ENCODE measurements at regions not wholly inside any gene's neighbourhood (a gene's known extent, or its start where the extent isn't known, plus 50 kb on each side); places are given as distances from the start of the nearest gene placed in this dataset.
A peak's percentile ranks its signal among the peaks of the same experiment; 100 is the strongest.

GRCh38 chr16:65658787-65659220 is 536.9 kb upstream of the CDH11 start:
- no peaks in the 10 kb centered on the region for H3K4me1 ChIP-seq
- intact Hi-C loops (cut with DNase I; ENCODE audit: low total_unique reads), result no loop called here
- H3K27ac ChIP-seq, result no peak overlapping the region
- no peaks in the 10 kb centered on the region for H3K36me3 ChIP-seq
- no peaks in the 10 kb centered on the region for H3K9me3 ChIP-seq
- no peak overlapping the region for H3K4me3 ChIP-seq
- no peak for DNase-seq
- TF ChIP-seq POLR2A (IDR thresholded peaks at IDR 0.05), result no peak
- TF ChIP-seq CTCF (IDR thresholded peaks at IDR 0.05), result no peak
- no peaks in the 10 kb centered on the region for H3K27me3 ChIP-seq

DNA sequence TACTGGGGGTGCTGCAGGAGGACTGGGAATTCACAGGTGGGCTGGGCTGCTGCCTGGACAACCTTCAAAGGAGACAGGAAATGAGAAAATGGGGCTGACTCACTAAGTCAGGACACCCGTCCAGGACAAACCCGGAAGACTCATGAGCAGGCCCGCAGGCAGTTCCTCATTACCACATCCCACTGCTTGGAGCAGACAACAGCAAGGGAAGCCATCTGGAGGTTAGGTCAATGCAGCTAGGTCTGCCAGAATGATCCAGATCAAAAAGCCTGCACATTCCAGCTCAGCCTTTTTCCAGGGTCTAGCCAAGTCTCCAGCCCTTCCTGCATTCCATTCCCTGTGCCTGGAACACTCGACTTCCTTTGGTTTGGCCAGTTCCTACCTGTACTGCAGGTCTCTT is 536.5 kb upstream of the CDH11 start:
- TF ChIP-seq CTCF (IDR thresholded peaks at IDR 0.05) (no peak), POLR2A (IDR thresholded peaks at IDR 0.05) (no peak)
- peak; percentile 20 to 31 for DNase-seq
- Histone ChIP-seq H3K27me3 (no peaks in the 10 kb centered on the region), H3K36me3 (no peaks in the 10 kb centered on the region), H3K4me1 (no peaks in the 10 kb centered on the region), H3K27ac (no peak overlapping the region), H3K9me3 (no peaks in the 10 kb centered on the region), H3K4me3 (no peak overlapping the region)
- intact Hi-C loops (cut with DNase I; ENCODE audit: low total_unique reads), result no loop called here

- no peak for DNase-seq
- no peak for TF ChIP-seq CTCF (IDR thresholded peaks at IDR 0.05)
- TF ChIP-seq POLR2A (IDR thresholded peaks at IDR 0.05), result no peak
- no peaks in the 10 kb centered on the region for H3K4me1 ChIP-seq
- no peak overlapping the region for H3K27ac ChIP-seq
- no peak overlapping the region for H3K4me3 ChIP-seq
- no peaks in the 10 kb centered on the region for H3K27me3 ChIP-seq
- intact Hi-C loops (cut with DNase I; ENCODE audit: low total_unique reads), result no loop called here
- H3K36me3 ChIP-seq, result no peaks in the 10 kb centered on the region
- H3K9me3 ChIP-seq, result no peaks in the 10 kb centered on the region
These were observed 535.7 kb upstream of the CDH11 start for GRCh38 chr16:65657556-65657955.

- Histone ChIP-seq H3K36me3 (no peaks in the 10 kb centered on the region), H3K27me3 (no peaks in the 10 kb centered on the region), H3K27ac (no peak overlapping the region), H3K9me3 (no peaks in the 10 kb centered on the region), H3K4me1 (no peaks in the 10 kb centered on the region), H3K4me3 (no peak overlapping the region)
- DNase-seq, result no peak
- intact Hi-C loops (cut with DNase I; ENCODE audit: low total_unique reads), result no loop called here
- TF ChIP-seq CTCF (IDR thresholded peaks at IDR 0.05) (no peak), POLR2A (IDR thresholded peaks at IDR 0.05) (no peak)
These were observed 535.2 kb upstream of the CDH11 start for GRCh38 chr16:65657071-65657494.

GRCh38 chr16:65655802-65656201 is 533.9 kb upstream of the CDH11 start:
- no peaks in the 10 kb centered on the region for H3K4me1 ChIP-seq
- no peak overlapping the region for H3K4me3 ChIP-seq
- H3K36me3 ChIP-seq, result no peaks in the 10 kb centered on the region
- intact Hi-C loops (cut with DNase I; ENCODE audit: low total_unique reads), result no loop called here
- TF ChIP-seq POLR2A (IDR thresholded peaks at IDR 0.05) (no peak), CTCF (IDR thresholded peaks at IDR 0.05) (no peak)
- no peak for DNase-seq
- no peak overlapping the region for H3K27ac ChIP-seq
- H3K27me3 ChIP-seq, result no peaks in the 10 kb centered on the region
- H3K9me3 ChIP-seq, result no peaks in the 10 kb centered on the region

All from uterus (tissue), 3 donors.